NB4 (cell line): ENCODE measurements at regions not wholly inside any gene's neighbourhood (a gene's known extent, or its start where the extent isn't known, plus 50 kb on each side); places are given as distances from the start of the nearest gene placed in this dataset.

ENCODE experiments used
- CTCF ChIP-seq: IDR thresholded peaks from one replicate; pipeline ENCODE4 v1.5.1; 2012; ENCODE audit warnings: low read depth, low read length
- MAX ChIP-seq: IDR thresholded peaks from 2 replicates; pipeline ENCODE4 v1.6.1; 2011; ENCODE audit warnings: low read depth, low read length
- MYC ChIP-seq: IDR thresholded peaks from 2 replicates; pipeline ENCODE4 v1.6.1; 2011; ENCODE audit warnings: low read depth, low read length
- POLR2A ChIP-seq: IDR thresholded peaks from 2 replicates; pipeline ENCODE4 v1.6.1; 2011; ENCODE audit warnings: mild to moderate bottlenecking; ENCODE audit not compliant: insufficient read length; ENCODE audit errors: extremely low read depth

- no peak for TF ChIP-seq CTCF
- no peak for TF ChIP-seq POLR2A
- no peak for TF ChIP-seq MAX
- TF ChIP-seq MYC = no peak
Measured at GRCh38 chr2:235115521-235115920, 163.7 kb downstream of the SH3BP4 start.
